ENCODE measurements at regions not wholly inside any gene's neighbourhood (a gene's known extent, or its start where the extent isn't known, plus 50 kb on each side); places are given as distances from the start of the nearest gene placed in this dataset.

DNA sequence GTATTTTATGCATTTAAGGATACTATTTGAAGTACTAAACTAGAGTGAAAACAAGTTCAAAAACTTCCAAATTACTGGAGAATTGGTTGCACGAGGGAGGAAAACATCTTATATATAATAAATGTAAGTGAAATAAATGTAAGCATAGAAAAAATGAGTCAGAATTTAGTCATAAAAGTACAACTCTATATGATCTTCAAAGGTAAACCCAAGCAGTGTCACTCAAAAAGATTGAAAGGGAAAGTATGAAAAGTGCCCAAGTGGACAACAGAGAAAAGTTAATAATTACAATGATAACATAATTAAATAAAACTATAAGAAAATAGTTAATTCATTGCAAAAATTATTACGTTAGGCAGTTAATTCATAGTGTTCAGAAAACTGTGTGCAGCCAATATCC lies 2288.5 kb upstream of the C9orf72 start:
- H3K9me3 ChIP-seq = no peaks in the 10 kb centered on the region
- no peak overlapping the region for H3K4me3 ChIP-seq
- intact Hi-C loops (cut with DNase I) = no loop called here
- DNase-seq (no peak), ATAC-seq (no peak)
- no peaks in the 10 kb centered on the region for H3K27me3 ChIP-seq
- H3K4me1 ChIP-seq = no peaks in the 10 kb centered on the region
- WGBS, 4 donors = 62 to 90% (median 76%) methylated on average over 2 of the region's 2 CpGs
- H3K27ac ChIP-seq = no peak overlapping the region
- H3K36me3 ChIP-seq = no peaks in the 10 kb centered on the region
- TF ChIP-seq POLR2A (IDR thresholded peaks at IDR 0.05) = no peak

DNA sequence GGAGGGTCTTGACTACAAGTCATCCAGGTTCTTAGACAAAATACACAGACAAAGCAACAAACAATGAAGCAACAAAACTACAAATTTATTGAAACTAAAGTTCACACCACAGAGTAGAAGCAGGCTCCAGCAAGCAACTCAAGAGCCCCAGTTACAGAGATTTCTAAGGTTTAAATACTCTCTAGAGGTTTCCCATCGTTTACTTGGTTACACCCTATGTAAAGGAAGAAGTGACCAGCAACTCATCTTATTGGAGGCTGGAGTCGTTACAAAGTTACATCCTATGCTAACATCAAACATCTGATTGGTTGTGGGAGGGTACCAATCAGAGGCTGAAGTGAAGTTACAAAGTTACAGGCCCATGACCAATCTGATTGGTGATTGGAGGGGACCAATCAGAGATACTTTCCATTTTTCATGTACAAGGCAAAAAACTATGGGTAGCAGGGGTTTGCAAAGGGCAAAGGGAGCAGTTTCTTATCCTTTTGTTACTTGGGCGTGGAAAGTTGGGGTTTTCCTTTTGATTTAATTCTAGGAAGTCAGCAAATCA lies 2292.6 kb upstream of the C9orf72 start:
- H3K27ac ChIP-seq = no peak overlapping the region
- peaks cover 0 to 10% (median 0%) of the 10 kb centered on the region in 12 donors for H3K9me3 ChIP-seq
- no peak for DNase-seq
- H3K4me1 ChIP-seq = no peaks in the 10 kb centered on the region
- no peaks in the 10 kb centered on the region for H3K36me3 ChIP-seq
- 57 to 68% (median 65%) methylated on average over 3 of the region's 3 CpGs for WGBS, 4 donors
- no peak overlapping the region for H3K4me3 ChIP-seq
- intact Hi-C loops (cut with DNase I) = no loop called here
- no peak for ATAC-seq
- H3K27me3 ChIP-seq = no peaks in the 10 kb centered on the region
- no peak for TF ChIP-seq POLR2A (IDR thresholded peaks at IDR 0.05)
- TF ChIP-seq, protein P1, sequence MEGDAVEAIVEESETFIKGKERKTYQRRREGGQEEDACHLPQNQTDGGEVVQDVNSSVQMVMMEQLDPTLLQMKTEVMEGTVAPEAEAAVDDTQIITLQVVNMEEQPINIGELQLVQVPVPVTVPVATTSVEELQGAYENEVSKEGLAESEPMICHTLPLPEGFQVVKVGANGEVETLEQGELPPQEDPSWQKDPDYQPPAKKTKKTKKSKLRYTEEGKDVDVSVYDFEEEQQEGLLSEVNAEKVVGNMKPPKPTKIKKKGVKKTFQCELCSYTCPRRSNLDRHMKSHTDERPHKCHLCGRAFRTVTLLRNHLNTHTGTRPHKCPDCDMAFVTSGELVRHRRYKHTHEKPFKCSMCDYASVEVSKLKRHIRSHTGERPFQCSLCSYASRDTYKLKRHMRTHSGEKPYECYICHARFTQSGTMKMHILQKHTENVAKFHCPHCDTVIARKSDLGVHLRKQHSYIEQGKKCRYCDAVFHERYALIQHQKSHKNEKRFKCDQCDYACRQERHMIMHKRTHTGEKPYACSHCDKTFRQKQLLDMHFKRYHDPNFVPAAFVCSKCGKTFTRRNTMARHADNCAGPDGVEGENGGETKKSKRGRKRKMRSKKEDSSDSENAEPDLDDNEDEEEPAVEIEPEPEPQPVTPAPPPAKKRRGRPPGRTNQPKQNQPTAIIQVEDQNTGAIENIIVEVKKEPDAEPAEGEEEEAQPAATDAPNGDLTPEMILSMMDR (IDR thresholded peaks at IDR 0.05) = no peak

DNA sequence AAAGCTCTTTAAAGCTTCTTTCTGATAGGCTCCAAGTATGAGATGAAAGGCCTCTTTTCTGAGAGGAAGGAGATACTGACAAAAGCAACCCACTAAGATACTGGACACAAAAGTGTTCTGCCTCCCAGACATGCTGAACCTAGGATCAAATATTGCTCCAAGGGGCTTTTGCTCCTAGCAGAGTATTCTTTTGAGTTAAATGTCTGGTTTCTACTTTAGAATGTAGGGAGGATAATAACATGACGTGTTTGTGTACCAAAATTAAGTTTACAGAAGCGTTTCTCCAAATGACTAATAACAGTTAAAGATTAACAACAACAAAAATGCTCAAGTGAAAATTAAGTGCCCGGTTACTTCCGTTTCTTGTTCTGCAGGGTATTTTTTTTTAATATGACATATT lies 2293.3 kb upstream of the C9orf72 start:
- DNase-seq (no peak), ATAC-seq (no peak)
- H3K27me3 ChIP-seq = no peaks in the 10 kb centered on the region
- H3K9me3 ChIP-seq = peaks cover 0 to 10% (median 0%) of the 10 kb centered on the region in 12 donors
- H3K27ac ChIP-seq = no peak overlapping the region
- H3K36me3 ChIP-seq = no peaks in the 10 kb centered on the region
- TF ChIP-seq, protein P1 (IDR thresholded peaks at IDR 0.05) = no peak
- TF ChIP-seq POLR2A (IDR thresholded peaks at IDR 0.05) = no peak
- no peaks in the 10 kb centered on the region for H3K4me1 ChIP-seq
- H3K4me3 ChIP-seq = no peak overlapping the region
- intact Hi-C loops (cut with DNase I) = no loop called here
- 67 to 77% (median 73%) methylated on average over 4 of the region's 4 CpGs for WGBS, 4 donors

DNA sequence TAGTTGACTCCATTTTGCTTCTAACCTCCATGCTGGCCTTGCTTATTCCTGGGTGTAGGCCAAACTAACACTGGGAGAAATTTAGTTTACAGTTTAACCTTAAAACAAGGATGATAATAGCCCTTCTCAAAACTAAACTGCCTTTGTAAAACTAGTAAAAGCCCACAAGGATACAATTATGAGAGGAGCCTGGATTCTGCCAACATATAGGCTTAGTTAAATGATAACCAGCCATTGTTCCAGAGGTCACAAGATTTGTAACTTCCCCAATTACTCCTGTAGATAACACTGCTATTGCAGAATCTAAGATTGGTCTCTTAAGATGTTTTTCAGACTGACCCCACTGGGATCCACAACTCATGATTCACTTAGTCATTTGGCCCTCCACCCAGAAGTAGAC lies 2300.3 kb upstream of the C9orf72 start:
- H3K9me3 ChIP-seq = peaks cover 0 to 10% (median 0%) of the 10 kb centered on the region in 12 donors
- ATAC-seq (no peak), DNase-seq (no peak)
- no peaks in the 10 kb centered on the region for H3K27me3 ChIP-seq
- no peaks in the 10 kb centered on the region for H3K4me1 ChIP-seq
- H3K4me3 ChIP-seq = no peak overlapping the region
- H3K27ac ChIP-seq = no peak overlapping the region
- intact Hi-C loops (cut with DNase I) = no loop called here
- no peak for TF ChIP-seq POLR2A (IDR thresholded peaks at IDR 0.05)
- TF ChIP-seq, protein P1 (IDR thresholded peaks at IDR 0.05) = no peak
- H3K36me3 ChIP-seq = no peaks in the 10 kb centered on the region

DNA sequence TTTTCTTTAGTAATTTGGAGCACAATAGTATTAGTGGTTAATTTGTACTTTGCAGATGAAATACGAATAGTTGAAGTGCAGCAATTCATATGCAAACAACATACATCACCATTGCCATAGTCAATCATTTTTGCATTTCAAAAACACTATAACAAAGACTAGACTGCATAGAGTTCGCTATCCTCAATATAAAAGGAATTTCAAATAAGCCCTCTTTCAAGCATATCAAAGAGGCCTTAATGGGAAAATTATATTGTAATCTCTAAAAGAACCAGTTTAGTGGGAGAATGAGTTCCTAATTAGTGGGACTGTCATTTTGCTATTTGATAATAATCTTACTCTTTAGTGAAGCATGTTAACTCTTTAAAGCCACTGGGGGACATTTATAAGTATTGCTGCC lies 2302.3 kb upstream of the C9orf72 start:
- Histone ChIP-seq H3K27me3 (no peaks in the 10 kb centered on the region), H3K27ac (no peak overlapping the region), H3K9me3 (peaks cover 0 to 6% (median 0%) of the 10 kb centered on the region in 12 donors), H3K4me3 (no peak overlapping the region), H3K36me3 (no peaks in the 10 kb centered on the region), H3K4me1 (no peaks in the 10 kb centered on the region)
- intact Hi-C loops (cut with DNase I) = no loop called here
- DNase-seq = no peak
- TF ChIP-seq, protein P1 (IDR thresholded peaks at IDR 0.05) = no peak
- no peak for TF ChIP-seq POLR2A (IDR thresholded peaks at IDR 0.05)
- ATAC-seq = no peak
- 72 to 82% (median 75%) methylated on average over 2 of the region's 2 CpGs for WGBS, 4 donors
